ENCODE measurements at regions not wholly inside any gene's neighbourhood (a gene's known extent, or its start where the extent isn't known, plus 50 kb on each side); places are given as distances from the start of the nearest gene placed in this dataset.

GRCh38 chr14:86723254-86723624 lies 1193.3 kb downstream of the FLRT2 start:
- DNase-seq: no peak
- H3K4me1 Mint-ChIP-seq (ENCODE audit: low read depth, unreplicated experiment): peaks cover 10% of the 10 kb centered on the region
- no peaks in the 10 kb centered on the region for H3K36me3 Mint-ChIP-seq (ENCODE audit: insufficient read depth, unreplicated experiment)
- CTCF ChIA-PET: interaction anchor here (0.5 kb wide), 1 partner anchor 1323 kb away, joined by 7 read pairs; no protein-coding TSS in a partner anchor
- no peak overlapping the region for H3K4me3 Mint-ChIP-seq (ENCODE audit: low read depth, unreplicated experiment)
- H3K27ac Mint-ChIP-seq (ENCODE audit: unreplicated experiment): no peak overlapping the region
- peaks cover 9% of the 10 kb centered on the region for H3K9me3 Mint-ChIP-seq (ENCODE audit: low read depth, unreplicated experiment)
- no peaks in the 10 kb centered on the region for H3K27me3 Mint-ChIP-seq (ENCODE audit: unreplicated experiment)
- intact Hi-C loops (cut with micrococcal nuclease; ENCODE audit: unreplicated experiment): no loop called here
- no peak for TF ChIP-seq CTCF (IDR thresholded peaks at IDR 0.05; ENCODE audit: unreplicated experiment)
- BruUV-seq (replicated peaks): no TSS peak

- peaks cover 9% of the 10 kb centered on the region for H3K9me3 Mint-ChIP-seq (ENCODE audit: low read depth, unreplicated experiment)
- CTCF ChIA-PET: no interaction called here
- intact Hi-C loops (cut with micrococcal nuclease; ENCODE audit: unreplicated experiment): no loop called here
- no peak for TF ChIP-seq CTCF (IDR thresholded peaks at IDR 0.05; ENCODE audit: unreplicated experiment)
- H3K4me1 Mint-ChIP-seq (ENCODE audit: low read depth, unreplicated experiment): peaks cover 10% of the 10 kb centered on the region
- no TSS peak for BruUV-seq (replicated peaks)
- no peaks in the 10 kb centered on the region for H3K27me3 Mint-ChIP-seq (ENCODE audit: unreplicated experiment)
- DNase-seq: no peak
- H3K27ac Mint-ChIP-seq (ENCODE audit: unreplicated experiment): no peak overlapping the region
- H3K4me3 Mint-ChIP-seq (ENCODE audit: low read depth, unreplicated experiment): no peak overlapping the region
- H3K36me3 Mint-ChIP-seq (ENCODE audit: insufficient read depth, unreplicated experiment): no peaks in the 10 kb centered on the region
These were observed 1192.8 kb downstream of the FLRT2 start for GRCh38 chr14:86722612-86723253.

GRCh38 chr14:86714575-86714974 lies 1184.6 kb downstream of the FLRT2 start:
- H3K4me1 Mint-ChIP-seq (ENCODE audit: low read depth, unreplicated experiment): peaks cover 12% of the 10 kb centered on the region
- intact Hi-C loops (cut with micrococcal nuclease; ENCODE audit: unreplicated experiment): no loop called here
- no peaks in the 10 kb centered on the region for H3K36me3 Mint-ChIP-seq (ENCODE audit: insufficient read depth, unreplicated experiment)
- H3K9me3 Mint-ChIP-seq (ENCODE audit: low read depth, unreplicated experiment): no peaks in the 10 kb centered on the region
- no peak for TF ChIP-seq CTCF (IDR thresholded peaks at IDR 0.05; ENCODE audit: unreplicated experiment)
- CTCF ChIA-PET: no interaction called here
- no peak overlapping the region for H3K27ac Mint-ChIP-seq (ENCODE audit: unreplicated experiment)
- no peak for DNase-seq
- no peaks in the 10 kb centered on the region for H3K27me3 Mint-ChIP-seq (ENCODE audit: unreplicated experiment)
- H3K4me3 Mint-ChIP-seq (ENCODE audit: low read depth, unreplicated experiment): no peak overlapping the region
- no TSS peak for BruUV-seq (replicated peaks)

DNA sequence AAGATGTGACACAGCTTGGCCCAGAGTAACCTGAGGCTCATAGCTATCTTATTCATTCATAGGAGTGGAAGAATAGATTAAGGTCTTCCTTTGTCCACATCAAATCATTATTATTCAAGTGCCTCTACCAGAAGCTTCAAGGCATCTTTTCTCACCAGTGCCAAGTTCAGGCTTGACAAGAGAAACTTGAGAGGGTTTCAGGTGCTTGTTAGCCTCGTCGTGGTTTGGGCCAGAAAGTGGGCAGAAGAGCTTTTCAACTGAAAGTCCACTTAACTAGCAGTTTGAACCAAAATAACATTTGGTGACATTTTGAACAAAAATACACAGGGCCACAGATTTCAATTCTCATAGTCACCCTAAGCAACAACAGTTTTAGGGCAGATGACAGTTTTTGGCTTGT lies 1184.2 kb downstream of the FLRT2 start:
- no peak overlapping the region for H3K4me3 Mint-ChIP-seq (ENCODE audit: low read depth, unreplicated experiment)
- H3K27ac Mint-ChIP-seq (ENCODE audit: unreplicated experiment): no peak overlapping the region
- BruUV-seq (replicated peaks): no TSS peak
- H3K9me3 Mint-ChIP-seq (ENCODE audit: low read depth, unreplicated experiment): no peaks in the 10 kb centered on the region
- TF ChIP-seq CTCF (IDR thresholded peaks at IDR 0.05; ENCODE audit: unreplicated experiment): no peak
- intact Hi-C loops (cut with micrococcal nuclease; ENCODE audit: unreplicated experiment): no loop called here
- no peaks in the 10 kb centered on the region for H3K27me3 Mint-ChIP-seq (ENCODE audit: unreplicated experiment)
- H3K4me1 Mint-ChIP-seq (ENCODE audit: low read depth, unreplicated experiment): peaks cover 16% of the 10 kb centered on the region
- H3K36me3 Mint-ChIP-seq (ENCODE audit: insufficient read depth, unreplicated experiment): no peaks in the 10 kb centered on the region
- CTCF ChIA-PET: no interaction called here
- no peak for DNase-seq

Measured in Calu3 (cell line).